ENCODE measurements at regions not wholly inside any gene's neighbourhood (a gene's known extent, or its start where the extent isn't known, plus 50 kb on each side); places are given as distances from the start of the nearest gene placed in this dataset.
"Not testable (repeated sequence)": the region's sequence is repeated elsewhere in the genome, so short reads cannot be mapped to it uniquely, and the experiment has no call there.

GRCh38 chr6:145067430-145067829, 667.9 kb downstream of the EPM2A start:
- DNase-seq (ENCODE audit: low read depth in 2 of 2): no peak

GRCh38 chr6:145068577-145068976, 666.7 kb downstream of the EPM2A start:
- DNase-seq (ENCODE audit: low read depth in 2 of 2): no peak

GRCh38 chr6:145069966-145070365, 665.4 kb downstream of the EPM2A start:
- DNase-seq (ENCODE audit: low read depth in 2 of 2): no peak

GRCh38 chr6:145070791-145071190, 664.5 kb downstream of the EPM2A start:
- no peak for DNase-seq (ENCODE audit: low read depth in 2 of 2)

- no peak for DNase-seq (ENCODE audit: low read depth in 2 of 2)
These were observed 663.5 kb downstream of the EPM2A start for GRCh38 chr6:145071836-145072235.

- DNase-seq (ENCODE audit: low read depth in 2 of 2): no peak
These were observed 661.5 kb downstream of the EPM2A start for GRCh38 chr6:145073811-145074210.

GRCh38 chr6:145074805-145075204, 660.5 kb downstream of the EPM2A start:
- no peak for DNase-seq (ENCODE audit: low read depth in 2 of 2)

- DNase-seq (ENCODE audit: low read depth in 2 of 2): no peak
These were observed 659.9 kb downstream of the EPM2A start for GRCh38 chr6:145075425-145075824.

GRCh38 chr6:145076115-145076841, 659.0 kb downstream of the EPM2A start:
- no peak for DNase-seq (ENCODE audit: low read depth in 2 of 2)

GRCh38 chr6:145077382-145077781, 657.9 kb downstream of the EPM2A start:
- DNase-seq (ENCODE audit: low read depth in 2 of 2): no peak

- no peak for DNase-seq (ENCODE audit: low read depth in 2 of 2)
These were observed 654.7 kb downstream of the EPM2A start for GRCh38 chr6:145080651-145081050.

GRCh38 chr6:145081677-145082076, 653.6 kb downstream of the EPM2A start:
- no peak for DNase-seq (ENCODE audit: low read depth in 2 of 2)

- no peak for DNase-seq (ENCODE audit: low read depth in 2 of 2)
These were observed 653.0 kb downstream of the EPM2A start for GRCh38 chr6:145082359-145082758.

GRCh38 chr6:145086197-145086596, 649.1 kb downstream of the EPM2A start:
- no peak for DNase-seq (ENCODE audit: low read depth in 2 of 2)

GRCh38 chr6:145087034-145087433, 648.3 kb downstream of the EPM2A start:
- DNase-seq (ENCODE audit: low read depth in 2 of 2): no peak

GRCh38 chr6:145090801-145091585, 644.3 kb downstream of the EPM2A start:
- DNase-seq (ENCODE audit: low read depth in 2 of 2): no peak

- no peak for DNase-seq (ENCODE audit: low read depth in 2 of 2)
These were observed 643.7 kb downstream of the EPM2A start for GRCh38 chr6:145091586-145092142.

- no peak for DNase-seq (ENCODE audit: low read depth in 2 of 2)
These were observed 642.8 kb downstream of the EPM2A start for GRCh38 chr6:145092554-145092953.

- DNase-seq (ENCODE audit: low read depth in 2 of 2): no peak
These were observed 642.1 kb downstream of the EPM2A start for GRCh38 chr6:145093226-145093625.

GRCh38 chr6:145096846-145097245, 638.5 kb downstream of the EPM2A start:
- DNase-seq (ENCODE audit: low read depth in 2 of 2): no peak

- not testable (repeated sequence) for DNase-seq (ENCODE audit: low read depth in 2 of 2)
These were observed 637.2 kb downstream of the EPM2A start for GRCh38 chr6:145098127-145098526.

GRCh38 chr6:145099713-145100112, 635.6 kb downstream of the EPM2A start:
- DNase-seq (ENCODE audit: low read depth in 2 of 2): no peak

GRCh38 chr6:145110109-145110508, 625.2 kb downstream of the EPM2A start:
- no peak for DNase-seq (ENCODE audit: low read depth in 2 of 2)
